ENCODE measurements at regions not wholly inside any gene's neighbourhood (a gene's known extent, or its start where the extent isn't known, plus 50 kb on each side); places are given as distances from the start of the nearest gene placed in this dataset.
"Not testable (repeated sequence)": the region's sequence is repeated elsewhere in the genome, so short reads cannot be mapped to it uniquely, and the experiment has no call there.

DNA sequence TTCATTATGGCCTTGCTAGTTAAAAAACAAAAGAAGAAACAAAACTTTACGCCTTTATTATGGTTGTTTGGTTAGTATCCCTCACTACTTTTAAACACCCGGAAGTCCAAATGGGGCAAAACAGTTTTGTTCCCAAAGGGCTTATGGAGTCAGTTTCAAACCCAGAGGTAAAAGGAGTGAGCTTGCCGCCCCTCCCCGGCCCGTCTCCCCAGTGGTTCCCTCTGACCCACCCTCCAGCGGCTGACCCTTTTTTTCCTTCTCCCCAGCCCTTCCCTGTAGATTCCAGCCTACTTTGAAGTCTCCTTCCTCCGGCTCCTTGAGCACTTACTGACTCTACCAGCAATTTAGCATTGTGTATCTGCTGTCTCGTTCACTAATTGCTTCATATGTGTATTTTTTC, 209.2 kb downstream of the ICOS start:
- H3K27ac ChIP-seq: peak overlapping the region in 3 of 4 donors; percentile 63 to 76 (median 68)
- H3K36me3 ChIP-seq: no peaks in the 10 kb centered on the region
- peak overlapping the region; percentile 17 to 47 (median 38) for H3K4me3 ChIP-seq
- TF ChIP-seq EP300 (IDR thresholded peaks at IDR 0.05) (no peak), POLR2A (IDR thresholded peaks at IDR 0.05) (no peak)
- TF ChIP-seq, protein P1, sequence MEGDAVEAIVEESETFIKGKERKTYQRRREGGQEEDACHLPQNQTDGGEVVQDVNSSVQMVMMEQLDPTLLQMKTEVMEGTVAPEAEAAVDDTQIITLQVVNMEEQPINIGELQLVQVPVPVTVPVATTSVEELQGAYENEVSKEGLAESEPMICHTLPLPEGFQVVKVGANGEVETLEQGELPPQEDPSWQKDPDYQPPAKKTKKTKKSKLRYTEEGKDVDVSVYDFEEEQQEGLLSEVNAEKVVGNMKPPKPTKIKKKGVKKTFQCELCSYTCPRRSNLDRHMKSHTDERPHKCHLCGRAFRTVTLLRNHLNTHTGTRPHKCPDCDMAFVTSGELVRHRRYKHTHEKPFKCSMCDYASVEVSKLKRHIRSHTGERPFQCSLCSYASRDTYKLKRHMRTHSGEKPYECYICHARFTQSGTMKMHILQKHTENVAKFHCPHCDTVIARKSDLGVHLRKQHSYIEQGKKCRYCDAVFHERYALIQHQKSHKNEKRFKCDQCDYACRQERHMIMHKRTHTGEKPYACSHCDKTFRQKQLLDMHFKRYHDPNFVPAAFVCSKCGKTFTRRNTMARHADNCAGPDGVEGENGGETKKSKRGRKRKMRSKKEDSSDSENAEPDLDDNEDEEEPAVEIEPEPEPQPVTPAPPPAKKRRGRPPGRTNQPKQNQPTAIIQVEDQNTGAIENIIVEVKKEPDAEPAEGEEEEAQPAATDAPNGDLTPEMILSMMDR (IDR thresholded peaks at IDR 0.05): no peak
- DNase-seq (ENCODE audit: low spot score in 2 of 2): no peak
- H3K27me3 ChIP-seq: no peaks in the 10 kb centered on the region
- WGBS, 2 donors: 4 to 8% methylated on average over 8 of the region's 8 CpGs
- H3K4me1 ChIP-seq: peaks cover 0 to 10% (median 0%) of the 10 kb centered on the region in 4 donors
- no peaks in the 10 kb centered on the region for H3K9me3 ChIP-seq

DNA sequence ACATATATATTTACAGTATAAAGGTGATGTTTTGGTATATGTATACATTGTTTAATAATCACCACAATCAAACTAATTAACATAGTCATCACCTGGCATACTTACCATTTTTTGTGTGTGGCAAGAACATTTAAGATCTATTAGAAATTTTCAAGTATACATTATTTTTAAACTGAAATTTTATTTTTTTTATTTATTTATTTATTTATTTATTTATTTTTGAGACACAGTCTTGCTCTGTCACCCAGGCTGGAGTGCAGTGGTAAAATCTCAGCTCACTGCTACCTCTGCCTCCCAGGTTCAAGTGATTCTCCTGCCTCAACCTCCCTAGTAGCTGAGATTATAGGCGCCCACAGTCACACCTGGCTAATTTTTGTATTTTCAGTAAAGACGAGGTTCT, 210.5 kb downstream of the ICOS start:
- H3K4me3 ChIP-seq; H3K27ac ChIP-seq; H3K9me3 ChIP-seq; DNase-seq (ENCODE audit: low spot score in 2 of 2); H3K4me1 ChIP-seq; H3K36me3 ChIP-seq; H3K27me3 ChIP-seq: not testable (repeated sequence)
- WGBS, 2 donors: 94 to 96% methylated on average over 2 of the region's 2 CpGs

DNA sequence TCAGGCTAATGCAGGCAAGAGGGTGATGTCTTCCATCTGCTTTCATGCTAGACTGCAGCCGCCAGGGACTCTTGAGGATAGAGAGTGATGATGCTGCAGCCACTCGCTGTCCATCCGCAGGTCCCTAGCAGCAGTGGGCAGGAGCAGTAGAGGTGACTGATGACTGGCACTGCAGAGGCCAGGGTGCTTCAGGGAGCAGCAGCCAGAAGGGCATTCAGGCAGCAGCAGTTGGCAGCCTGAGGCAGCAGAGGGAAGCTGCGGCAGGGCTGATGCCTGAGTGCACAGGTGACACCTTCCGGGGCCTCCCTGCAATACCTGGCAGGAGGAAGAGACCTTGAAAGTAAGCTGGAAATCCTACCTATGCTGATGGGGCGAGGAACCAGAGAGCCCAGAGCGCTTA, 214.2 kb downstream of the ICOS start:
- Histone ChIP-seq H3K4me3 (no peak overlapping the region), H3K9me3 (no peaks in the 10 kb centered on the region), H3K27ac (no peak overlapping the region), H3K36me3 (no peaks in the 10 kb centered on the region), H3K27me3 (no peaks in the 10 kb centered on the region), H3K4me1 (peaks cover 0 to 10% (median 2%) of the 10 kb centered on the region in 4 donors)
- 82 to 83% methylated on average over 5 to 7 of the region's 7 CpGs for WGBS, 2 donors
- TF ChIP-seq, protein P1 (IDR thresholded peaks at IDR 0.05): no peak
- no peak for TF ChIP-seq POLR2A (IDR thresholded peaks at IDR 0.05)
- TF ChIP-seq EP300 (IDR thresholded peaks at IDR 0.05): no peak
- DNase-seq (ENCODE audit: low spot score in 2 of 2): no peak

DNA sequence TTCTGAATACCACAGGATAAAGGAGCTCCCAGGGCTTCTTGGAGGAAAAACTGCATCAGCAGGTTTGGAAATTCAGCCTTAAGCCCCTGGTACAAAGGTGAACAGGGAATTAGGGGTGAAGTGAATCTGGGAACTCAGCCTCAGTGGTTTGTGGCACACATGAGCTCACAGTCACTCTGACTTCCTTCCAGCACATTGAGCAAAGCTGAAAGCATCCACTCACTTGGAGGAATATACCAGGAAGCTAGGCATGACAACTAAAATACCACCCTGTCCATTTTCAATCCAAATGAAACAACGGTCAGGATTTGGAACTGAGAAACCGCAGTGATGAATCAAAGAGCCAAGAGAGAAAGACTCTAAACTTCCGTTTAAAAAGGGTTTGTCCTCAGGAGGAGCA, 216.1 kb downstream of the ICOS start:
- no peak overlapping the region for H3K27ac ChIP-seq
- peaks cover 0 to 4% (median 1%) of the 10 kb centered on the region in 4 donors for H3K4me1 ChIP-seq
- no peak for DNase-seq (ENCODE audit: low spot score in 2 of 2)
- H3K36me3 ChIP-seq: no peaks in the 10 kb centered on the region
- TF ChIP-seq, protein P1 (IDR thresholded peaks at IDR 0.05): no peak
- H3K27me3 ChIP-seq: no peaks in the 10 kb centered on the region
- 51 to 52% methylated on average over 3 of the region's 3 CpGs for WGBS, 2 donors
- H3K9me3 ChIP-seq: peaks cover 0 to 2% (median 0%) of the 10 kb centered on the region in 4 donors
- H3K4me3 ChIP-seq: no peak overlapping the region

DNA sequence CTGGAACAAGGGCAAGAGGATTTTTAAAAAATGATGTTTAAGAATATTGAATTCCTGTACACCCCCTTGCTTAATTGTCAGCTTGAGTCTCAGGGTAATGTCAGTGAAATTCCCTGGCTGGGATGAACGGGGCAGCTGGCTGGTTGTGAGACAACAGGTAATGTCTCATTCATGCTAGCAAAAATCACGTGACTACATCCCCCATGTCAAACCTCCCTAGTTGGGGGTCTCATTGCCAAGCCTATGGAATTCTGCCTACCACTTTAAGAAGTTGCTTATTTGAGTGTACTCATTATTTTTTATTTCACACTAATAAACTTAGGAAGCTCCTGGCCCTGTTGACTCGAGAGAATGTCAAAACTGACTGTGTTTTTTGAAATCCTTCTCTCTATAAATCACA, 218.3 kb downstream of the ICOS start:
- no peak overlapping the region for H3K27ac ChIP-seq
- no peak for DNase-seq (ENCODE audit: low spot score in 2 of 2)
- H3K4me3 ChIP-seq: no peak overlapping the region
- TF ChIP-seq POLR2A (IDR thresholded peaks at IDR 0.05) (no peak), EP300 (IDR thresholded peaks at IDR 0.05) (no peak)
- TF ChIP-seq, protein P1 (IDR thresholded peaks at IDR 0.05): no peak
- WGBS, 2 donors: 75 to 77% methylated on average over 3 of the region's 3 CpGs
- no peaks in the 10 kb centered on the region for H3K27me3 ChIP-seq
- H3K9me3 ChIP-seq: peaks cover 0 to 9% (median 0%) of the 10 kb centered on the region in 4 donors
- H3K36me3 ChIP-seq: no peaks in the 10 kb centered on the region
- H3K4me1 ChIP-seq: peaks cover 0 to 4% (median 1%) of the 10 kb centered on the region in 4 donors

DNA sequence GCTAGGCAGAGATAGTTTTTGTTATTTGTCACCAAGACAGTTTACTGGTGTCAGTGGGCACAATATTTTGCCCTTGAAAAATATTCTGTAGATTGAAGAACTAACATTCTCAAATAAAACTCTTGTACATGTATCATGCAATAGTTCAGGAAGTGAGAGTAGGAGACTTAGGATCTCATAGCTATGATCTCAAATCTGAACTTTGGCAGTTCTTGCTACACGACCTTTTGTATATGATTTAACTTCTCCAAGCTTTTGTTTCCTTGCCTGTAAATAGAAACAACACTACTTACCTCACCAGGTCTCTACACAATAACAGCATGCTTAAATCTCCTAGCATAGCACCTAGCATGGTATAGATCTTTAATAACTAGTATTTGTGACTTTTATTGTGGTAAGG, 219.9 kb downstream of the ICOS start:
- DNase-seq (ENCODE audit: low spot score in 2 of 2): no peak
- no peaks in the 10 kb centered on the region for H3K27me3 ChIP-seq
- no peak overlapping the region for H3K27ac ChIP-seq
- TF ChIP-seq POLR2A (IDR thresholded peaks at IDR 0.05) (no peak), EP300 (IDR thresholded peaks at IDR 0.05) (no peak)
- TF ChIP-seq, protein P1 (IDR thresholded peaks at IDR 0.05): no peak
- 60 to 64% methylated on average over 1 of the region's 1 CpG for WGBS, 2 donors
- H3K4me3 ChIP-seq: no peak overlapping the region
- H3K4me1 ChIP-seq: peaks cover 0 to 4% (median 1%) of the 10 kb centered on the region in 4 donors
- H3K9me3 ChIP-seq: peaks cover 0 to 9% (median 0%) of the 10 kb centered on the region in 4 donors
- no peaks in the 10 kb centered on the region for H3K36me3 ChIP-seq
